ENCODE measurements at regions not wholly inside any gene's neighbourhood (a gene's known extent, or its start where the extent isn't known, plus 50 kb on each side); places are given as distances from the start of the nearest gene placed in this dataset.
"Not testable (repeated sequence)": the region's sequence is repeated elsewhere in the genome, so short reads cannot be mapped to it uniquely, and the experiment has no call there.

GRCh38 chr9:13809401-13809800 lies 504.5 kb downstream of the NFIB start:
- DNase-seq: no peak

DNA sequence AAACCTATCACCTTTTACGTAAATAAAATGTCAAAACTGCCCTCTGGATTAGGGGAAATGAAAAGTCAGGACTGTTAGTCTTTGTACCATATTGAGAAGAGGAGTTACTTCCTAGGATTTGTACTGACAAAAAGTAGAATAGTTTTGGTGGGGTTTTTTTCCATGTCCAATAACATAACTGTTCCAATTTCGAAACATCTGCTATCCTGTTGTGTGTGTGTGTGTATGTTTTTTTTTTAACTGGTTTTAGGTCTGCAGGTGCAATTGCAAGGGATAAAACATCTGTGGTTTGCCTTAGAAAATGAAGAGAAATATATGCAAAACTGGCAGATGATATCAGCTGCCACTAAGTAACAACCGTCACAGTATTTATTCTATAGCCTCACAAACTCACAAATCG lies 506.8 kb downstream of the NFIB start:
- no peak for DNase-seq

- no peak for DNase-seq
These were observed 507.2 kb downstream of the NFIB start for GRCh38 chr9:13806714-13807113.

- DNase-seq: no peak
These were observed 508.4 kb downstream of the NFIB start for GRCh38 chr9:13805546-13805945.

DNA sequence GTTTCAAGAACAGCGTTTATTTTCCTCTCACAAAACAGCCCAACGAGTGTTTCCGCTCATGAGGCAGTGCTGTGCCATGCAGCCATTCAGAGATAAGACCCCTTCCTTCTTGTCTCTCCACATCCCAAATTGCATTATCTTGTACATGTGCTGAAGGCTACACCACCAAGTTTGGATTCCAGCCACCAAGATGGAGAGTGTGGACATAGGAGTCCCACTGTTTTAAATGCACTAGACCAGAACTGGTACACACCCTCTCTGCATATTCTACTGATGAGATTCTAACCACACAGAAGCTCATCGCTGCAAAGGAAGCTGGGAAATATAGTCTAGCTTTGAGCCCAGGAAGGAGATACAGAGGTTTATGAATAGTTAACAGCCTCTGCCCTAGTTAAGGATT lies 509.4 kb downstream of the NFIB start:
- DNase-seq: no peak

DNA sequence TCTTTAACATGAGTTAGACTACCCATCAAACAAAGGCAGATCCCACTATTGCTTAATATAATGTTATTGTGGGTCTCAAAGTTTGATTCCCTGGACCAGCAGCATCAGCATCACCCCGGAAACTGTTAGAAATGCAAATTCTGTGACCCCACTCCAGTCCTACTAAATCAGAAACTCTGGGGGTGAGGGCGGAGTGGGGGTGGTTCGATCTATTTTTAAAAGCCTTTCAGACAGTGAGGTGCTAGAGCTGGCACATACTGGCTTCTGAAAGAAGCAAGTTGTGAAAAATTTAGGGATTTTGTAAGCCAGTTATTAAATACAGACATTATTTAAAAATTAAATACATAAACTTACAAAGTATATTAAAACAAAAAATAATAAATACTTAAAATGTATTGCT lies 513.2 kb downstream of the NFIB start:
- DNase-seq: no peak

- DNase-seq: not testable (repeated sequence)
These were observed 516.2 kb downstream of the NFIB start for GRCh38 chr9:13797701-13798100.

GRCh38 chr9:13791816-13792215 lies 512.3 kb upstream of the MPDZ start:
- no peak for DNase-seq

DNA sequence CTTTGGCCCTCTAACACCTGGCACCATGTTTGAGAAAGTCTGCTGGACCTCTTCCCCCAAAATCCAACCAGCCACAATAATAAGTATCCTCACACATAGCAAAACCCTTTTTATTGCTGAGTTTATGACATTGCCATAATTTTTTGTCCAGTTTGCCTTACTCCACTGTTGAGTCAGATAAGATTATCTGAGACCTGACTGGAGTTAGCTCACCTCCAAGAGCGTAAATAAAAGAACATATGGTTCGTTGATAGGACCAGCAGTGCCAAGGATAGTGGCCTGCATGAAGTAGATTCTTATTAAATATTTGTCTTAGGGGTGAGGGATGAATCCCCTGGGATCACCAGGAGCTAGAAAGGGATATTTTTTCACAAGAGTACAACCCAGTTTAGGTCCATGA lies 510.6 kb upstream of the MPDZ start:
- no peak for DNase-seq

GRCh38 chr9:13787234-13787833 lies 507.8 kb upstream of the MPDZ start:
- DNase-seq: no peak

DNA sequence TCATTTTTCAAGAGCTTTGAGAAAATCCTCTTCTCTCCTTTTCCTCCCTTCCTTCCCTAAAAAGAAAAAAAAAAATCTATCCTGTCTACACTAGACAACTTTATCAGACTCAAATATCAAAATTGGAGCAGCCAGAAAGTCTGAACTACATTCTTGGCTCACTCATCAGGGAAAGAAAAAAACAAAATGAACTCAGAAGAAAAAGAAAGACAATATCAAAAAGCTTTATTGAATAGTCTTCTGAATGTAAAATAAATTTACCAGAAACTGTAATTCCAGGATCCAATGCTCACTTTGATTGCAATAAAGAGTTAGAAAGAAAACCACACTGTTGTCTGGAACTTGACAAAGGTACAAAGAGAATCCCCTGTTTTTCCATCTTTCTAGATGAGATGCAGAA lies 507.2 kb upstream of the MPDZ start:
- DNase-seq: no peak

DNA sequence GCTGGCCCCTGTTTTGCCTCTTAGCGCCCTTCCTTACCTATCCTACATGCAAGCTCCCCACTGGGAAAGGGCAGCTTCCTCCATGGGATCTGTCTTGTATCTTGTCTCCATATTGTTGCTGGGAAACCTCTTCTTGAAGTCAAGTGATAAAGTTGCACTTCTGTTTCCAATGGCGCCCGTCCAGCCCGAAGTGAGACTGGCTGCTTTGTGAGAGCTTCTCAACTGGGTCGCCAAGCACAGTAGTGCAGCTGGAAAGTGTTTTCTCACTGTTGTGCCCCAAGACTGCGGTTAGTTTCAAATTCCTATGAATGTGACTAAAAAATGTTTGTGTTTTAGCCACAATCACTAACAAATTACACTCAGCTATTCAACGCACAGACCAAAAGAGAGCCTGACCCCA lies 506.6 kb upstream of the MPDZ start:
- DNase-seq: no peak

- DNase-seq: no peak
These were observed 499.6 kb upstream of the MPDZ start for GRCh38 chr9:13779106-13779505.

DNA sequence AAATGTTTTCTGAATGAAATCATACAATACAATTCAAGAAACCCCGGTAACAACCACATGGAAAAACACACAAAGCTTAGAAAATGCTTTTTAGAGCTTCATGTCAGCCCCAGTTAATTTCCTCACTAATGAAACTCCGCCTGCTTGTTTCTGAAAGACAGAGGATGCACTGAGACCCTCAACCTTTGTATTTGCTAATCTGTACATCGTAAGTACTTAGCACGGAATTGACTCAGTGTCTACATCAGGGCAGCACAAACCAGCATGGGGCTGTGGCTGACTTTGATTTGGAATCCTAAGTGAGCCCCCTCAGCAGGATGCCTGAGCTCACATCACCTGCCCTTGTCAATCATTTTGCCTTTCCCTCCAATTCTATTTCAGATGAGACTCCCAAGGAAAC lies 499.1 kb upstream of the MPDZ start:
- DNase-seq: peak in 1 of 2 experiments; percentile 47

DNA sequence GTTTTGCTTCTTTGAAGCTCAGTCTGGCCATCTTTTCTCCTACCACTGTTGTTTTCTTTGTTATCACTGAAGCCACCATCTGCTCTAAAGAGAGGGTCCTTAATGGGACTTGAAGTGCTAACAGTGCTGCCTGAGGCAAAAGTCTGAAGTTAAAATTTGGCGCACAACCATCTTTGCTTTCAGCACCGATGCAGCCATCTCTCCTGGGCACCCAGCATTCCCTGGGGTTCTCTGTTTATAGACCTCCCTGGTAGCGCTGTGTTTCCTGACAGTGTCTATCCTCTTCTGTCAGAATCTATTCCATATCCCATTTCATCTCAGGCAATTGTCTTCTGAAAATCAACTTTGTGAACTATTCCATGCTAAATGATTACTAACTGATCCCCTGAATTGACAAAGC lies 491.5 kb upstream of the MPDZ start:
- no peak for DNase-seq

DNA sequence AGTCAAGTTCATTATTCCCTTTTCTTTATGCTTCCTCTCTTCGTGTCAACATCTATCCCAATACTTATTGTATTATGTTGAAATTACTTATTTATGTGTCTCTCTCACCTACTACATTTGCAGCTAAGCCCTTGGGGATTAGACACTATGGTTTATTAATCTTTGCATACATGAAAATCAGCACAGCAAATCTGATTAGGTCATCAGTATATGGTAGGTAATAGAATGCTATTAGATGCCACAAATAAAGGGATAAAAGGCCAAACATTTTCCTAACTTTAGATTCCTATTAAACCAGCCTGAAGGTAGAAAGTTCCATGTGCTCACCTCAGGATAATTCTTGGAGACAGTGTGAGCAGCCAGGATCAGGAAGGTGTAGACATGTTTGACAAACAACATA lies 490.1 kb upstream of the MPDZ start:
- no peak for DNase-seq

- DNase-seq: no peak
These were observed 489.5 kb upstream of the MPDZ start for GRCh38 chr9:13769006-13769405.

DNA sequence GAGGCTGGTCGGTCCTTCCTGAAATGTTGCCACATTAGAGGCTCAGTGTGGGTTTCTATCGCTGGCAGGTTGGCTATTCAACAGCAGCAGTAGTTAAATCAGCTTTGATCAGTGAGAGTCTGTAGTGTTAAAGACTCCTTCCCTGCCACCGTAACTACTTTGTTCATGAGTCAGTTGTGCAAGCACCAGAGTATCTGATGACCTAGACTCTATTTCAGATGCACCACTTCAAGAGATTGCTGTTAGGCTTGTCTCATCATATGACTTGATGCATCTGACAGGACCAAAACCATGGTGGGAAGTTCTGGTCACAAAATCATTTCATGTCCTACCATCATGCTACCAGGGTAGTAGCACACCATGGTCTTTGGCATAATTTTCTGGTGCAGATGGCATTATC lies 482.7 kb upstream of the MPDZ start:
- no peak for DNase-seq

- DNase-seq: no peak
These were observed 480.1 kb upstream of the MPDZ start for GRCh38 chr9:13759551-13759950.

DNA sequence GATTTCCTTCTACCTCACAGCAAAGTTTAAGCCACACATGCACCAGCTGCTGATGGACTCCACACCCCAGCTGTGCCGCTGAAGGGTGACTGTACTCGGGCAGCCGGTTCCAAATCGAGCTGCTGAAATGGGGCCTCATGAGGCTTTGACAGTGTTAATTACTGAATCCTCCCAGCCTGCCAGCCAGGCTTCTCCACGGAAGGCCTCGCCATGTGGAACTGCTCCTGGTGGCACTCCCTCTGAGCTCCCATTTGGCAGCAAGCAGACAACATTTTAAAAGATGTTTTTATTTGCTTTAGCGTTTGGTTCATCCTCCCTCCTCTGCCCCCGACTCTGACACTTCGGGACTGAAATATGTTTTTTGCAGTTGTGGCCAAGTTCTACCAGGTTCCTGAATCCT lies 479.4 kb upstream of the MPDZ start:
- DNase-seq: no peak

GRCh38 chr9:13756943-13757342 lies 477.5 kb upstream of the MPDZ start:
- DNase-seq: no peak

- DNase-seq: no peak
These were observed 476.1 kb upstream of the MPDZ start for GRCh38 chr9:13755551-13755950.

GRCh38 chr9:13750639-13751038 lies 471.1 kb upstream of the MPDZ start:
- peak; percentile 33 to 42 for DNase-seq

DNA sequence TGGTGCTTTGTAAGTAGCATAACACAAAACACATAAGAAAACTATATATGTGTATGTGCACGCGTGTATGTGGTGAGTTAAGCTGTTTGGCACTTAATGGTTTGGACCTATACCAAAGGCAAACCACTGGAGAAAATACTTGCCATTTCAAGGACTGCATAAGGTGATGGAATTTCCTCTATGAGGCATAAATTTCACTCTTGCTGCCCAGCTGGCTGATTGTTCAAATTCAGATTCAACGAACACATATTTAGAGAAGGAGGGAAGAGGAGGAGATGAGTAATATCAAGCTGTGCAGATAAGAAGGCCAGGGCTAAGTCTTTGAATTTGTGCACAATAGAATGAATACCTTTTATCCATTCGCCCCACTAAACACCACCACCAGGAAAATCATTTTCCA lies 470.6 kb upstream of the MPDZ start:
- DNase-seq: no peak

DNA sequence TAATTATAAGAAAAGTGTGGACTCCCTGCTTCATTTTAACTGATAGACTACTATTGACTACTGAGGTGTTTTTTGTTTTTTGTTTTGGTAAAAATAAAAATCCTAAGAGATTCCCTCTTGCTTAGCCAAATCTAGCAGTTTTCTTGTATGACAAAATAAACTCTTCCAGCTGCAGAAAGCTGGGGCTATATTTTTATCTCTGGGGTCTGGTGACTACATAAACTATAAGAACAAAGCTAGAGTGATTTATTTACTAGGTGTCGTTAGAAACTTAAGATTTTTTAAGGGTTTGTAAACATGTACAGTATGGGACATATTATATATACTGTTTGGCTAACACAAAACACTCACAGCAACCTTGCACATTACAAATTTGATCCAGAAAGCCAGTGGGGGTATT lies 467.4 kb upstream of the MPDZ start:
- DNase-seq: no peak

All from NCI-H1930 (cell line).